ENCODE measurements at regions not wholly inside any gene's neighbourhood (a gene's known extent, or its start where the extent isn't known, plus 50 kb on each side); places are given as distances from the start of the nearest gene placed in this dataset.

- H3K4me3 ChIP-seq (ENCODE audit: low read depth, low read length) = no peak overlapping the region
- TF ChIP-seq POLR2A (IDR thresholded peaks at IDR 0.05; ENCODE audit: extremely low read depth, insufficient read length) = no peak
- TF ChIP-seq MYC (IDR thresholded peaks at IDR 0.05; ENCODE audit: low read depth, low read length) = no peak
- TF ChIP-seq MAX (IDR thresholded peaks at IDR 0.05; ENCODE audit: low read depth, low read length) = no peak
- TF ChIP-seq CTCF (IDR thresholded peaks at IDR 0.05; ENCODE audit: low read depth, low read length) = no peak
- DNase-seq (ENCODE audit: low read depth) = no peak
Measured at GRCh38 chr12:131619736-131620506, 91.0 kb upstream of the SFSWAP start.

- peak; percentile 26 for DNase-seq (ENCODE audit: low read depth)
- TF ChIP-seq MAX (IDR thresholded peaks at IDR 0.05; ENCODE audit: low read depth, low read length) = peak; percentile 33
- TF ChIP-seq POLR2A (IDR thresholded peaks at IDR 0.05; ENCODE audit: extremely low read depth, insufficient read length) = no peak
- H3K4me3 ChIP-seq (ENCODE audit: low read depth, low read length) = no peak overlapping the region
Measured at GRCh38 chr12:131620520-131620919, 90.4 kb upstream of the SFSWAP start.

- TF ChIP-seq MYC (IDR thresholded peaks at IDR 0.05; ENCODE audit: low read depth, low read length) (no peak), MAX (IDR thresholded peaks at IDR 0.05; ENCODE audit: low read depth, low read length) (no peak), CTCF (IDR thresholded peaks at IDR 0.05; ENCODE audit: low read depth, low read length) (no peak), POLR2A (IDR thresholded peaks at IDR 0.05; ENCODE audit: extremely low read depth, insufficient read length) (no peak)
- DNase-seq (ENCODE audit: low read depth) = no peak
- no peak overlapping the region for H3K4me3 ChIP-seq (ENCODE audit: low read depth, low read length)
Measured at GRCh38 chr12:131620946-131621681, 89.8 kb upstream of the SFSWAP start.

GRCh38 chr12:131621701-131622421 lies 89.0 kb upstream of the SFSWAP start:
- peak; percentile 84 for DNase-seq (ENCODE audit: low read depth)
- no peak overlapping the region for H3K4me3 ChIP-seq (ENCODE audit: low read depth, low read length)
- no peak for TF ChIP-seq MAX (IDR thresholded peaks at IDR 0.05; ENCODE audit: low read depth, low read length)
- no peak for TF ChIP-seq MYC (IDR thresholded peaks at IDR 0.05; ENCODE audit: low read depth, low read length)
- no peak for TF ChIP-seq POLR2A (IDR thresholded peaks at IDR 0.05; ENCODE audit: extremely low read depth, insufficient read length)
- TF ChIP-seq CTCF (IDR thresholded peaks at IDR 0.05; ENCODE audit: low read depth, low read length) = no peak

GRCh38 chr12:131622422-131622955 lies 88.4 kb upstream of the SFSWAP start:
- TF ChIP-seq CTCF (IDR thresholded peaks at IDR 0.05; ENCODE audit: low read depth, low read length) (no peak), POLR2A (IDR thresholded peaks at IDR 0.05; ENCODE audit: extremely low read depth, insufficient read length) (no peak), MAX (IDR thresholded peaks at IDR 0.05; ENCODE audit: low read depth, low read length) (no peak), MYC (IDR thresholded peaks at IDR 0.05; ENCODE audit: low read depth, low read length) (no peak)

More at GRCh38 chr12:131622422-131622955, 88.4 kb upstream of the SFSWAP start:
- no peak overlapping the region for H3K4me3 ChIP-seq (ENCODE audit: low read depth, low read length)
- DNase-seq (ENCODE audit: low read depth) = no peak

Measured in NB4 (cell line).